IPS-NIHi7 (cell line): ENCODE measurements at regions not wholly inside any gene's neighbourhood (a gene's known extent, or its start where the extent isn't known, plus 50 kb on each side); places are given as distances from the start of the nearest gene placed in this dataset.

Experiments
- DNase-seq: peaks from one replicate; pipeline ENCODE4 v3.0.0; 2012; ENCODE audit warnings: mixed read lengths; ENCODE audit errors: extremely low spot score

DNA sequence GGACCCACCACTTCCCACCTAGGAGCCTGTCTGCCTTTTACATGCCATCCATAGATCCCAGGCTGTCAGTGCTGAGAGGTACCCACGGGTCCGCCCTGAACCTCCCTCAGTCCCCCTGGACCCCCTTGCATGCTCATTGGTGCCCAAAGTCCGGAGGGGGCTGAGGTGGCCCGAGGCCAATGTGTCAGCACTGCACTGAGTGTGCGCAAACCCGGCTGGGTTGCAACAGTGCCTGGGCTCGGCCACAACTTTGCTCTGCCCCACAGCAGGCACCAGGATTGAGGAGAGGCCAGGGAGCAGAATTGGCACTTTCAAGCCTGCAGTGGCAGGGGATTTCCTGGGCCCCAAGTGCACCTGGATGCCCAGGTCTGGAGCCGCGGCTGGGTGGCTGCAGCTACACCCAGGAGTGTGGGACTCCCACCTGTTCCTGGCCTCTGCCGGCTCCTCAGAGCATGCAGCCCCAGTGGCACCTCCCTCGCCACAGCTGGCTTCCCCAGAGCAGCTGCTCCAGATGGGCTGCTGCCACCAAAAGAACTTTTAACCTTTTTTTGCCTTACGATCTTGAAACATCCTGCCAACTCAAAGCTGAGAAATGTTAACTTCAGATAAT, 837.0 kb downstream of the SLITRK6 start:
- no peak for DNase-seq

DNA sequence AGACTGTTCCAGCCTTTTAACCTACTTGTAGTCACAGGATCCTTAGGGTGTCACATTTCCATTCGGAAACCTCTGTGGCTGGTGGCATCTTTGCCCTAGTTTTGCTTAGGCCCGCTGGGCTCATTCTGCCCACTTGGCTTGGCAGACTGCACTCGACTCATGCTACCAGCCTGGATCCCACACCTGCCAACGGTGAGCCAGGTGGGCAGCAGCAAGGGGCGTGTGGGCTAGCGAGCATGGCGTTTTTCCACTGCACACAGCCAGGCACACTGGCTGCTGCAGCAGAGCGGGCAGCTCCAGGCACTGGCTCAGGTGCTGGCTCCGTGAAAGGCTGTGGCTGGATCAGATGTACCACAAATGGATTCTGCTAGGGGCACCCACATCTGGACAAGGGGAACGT, 838.2 kb downstream of the SLITRK6 start:
- DNase-seq, result no peak

DNA sequence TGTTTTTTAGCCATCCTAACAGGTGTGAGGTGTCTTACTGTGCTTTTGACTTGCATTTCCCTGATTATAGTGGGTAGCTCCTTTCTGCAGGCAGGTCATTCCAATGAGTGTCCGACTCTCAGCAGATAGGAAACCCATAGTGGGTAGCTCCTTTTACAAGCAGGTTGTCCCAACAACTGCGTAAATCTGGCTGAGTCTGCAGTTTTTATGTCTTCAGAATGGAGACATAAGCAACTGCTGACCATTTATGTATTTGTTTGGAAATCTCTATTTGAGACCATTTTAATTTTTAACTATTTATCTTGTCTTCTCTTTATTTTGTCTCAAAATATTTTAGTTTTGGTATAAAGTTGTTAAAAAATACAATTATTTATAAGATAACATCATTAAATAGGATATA, 839.4 kb downstream of the SLITRK6 start:
- DNase-seq, result no peak

DNA sequence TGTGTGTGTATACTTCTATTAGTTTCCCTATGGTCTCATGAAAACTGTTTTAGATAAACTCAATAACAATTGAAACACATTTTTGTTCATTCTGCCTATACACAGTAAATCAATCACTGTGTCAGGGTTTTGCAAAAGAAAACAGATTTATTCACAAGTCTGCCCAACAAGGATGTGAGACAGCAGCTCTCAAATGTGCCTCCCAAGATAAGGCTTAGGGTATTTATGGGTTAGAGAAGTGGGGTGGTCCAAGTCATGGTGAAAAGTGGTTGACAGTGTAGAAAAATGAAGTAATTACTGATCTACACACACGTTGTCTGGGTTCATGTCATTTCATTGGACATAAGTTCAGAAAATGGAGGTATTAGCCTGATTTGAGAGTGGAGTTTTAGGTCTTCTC, 844.6 kb downstream of the SLITRK6 start:
- no peak for DNase-seq

DNA sequence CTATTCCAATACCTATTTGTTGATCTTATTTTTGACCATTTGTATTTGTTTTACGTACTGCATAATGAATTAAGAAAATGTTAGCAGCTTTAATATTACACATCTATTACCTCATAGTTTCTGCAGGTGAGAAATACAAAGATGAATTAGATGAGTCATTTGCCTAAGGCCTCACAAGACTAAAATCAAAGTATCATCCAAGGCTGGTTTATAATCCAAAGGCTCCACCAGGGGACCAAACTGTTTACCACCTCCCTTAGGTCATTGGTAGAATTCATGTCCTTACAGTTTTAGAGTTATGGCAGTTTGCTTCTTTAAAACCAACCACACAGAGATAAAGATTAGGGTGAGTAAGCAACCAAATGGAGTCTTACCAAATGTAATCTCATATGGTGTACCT, 848.1 kb downstream of the SLITRK6 start:
- no peak for DNase-seq

DNA sequence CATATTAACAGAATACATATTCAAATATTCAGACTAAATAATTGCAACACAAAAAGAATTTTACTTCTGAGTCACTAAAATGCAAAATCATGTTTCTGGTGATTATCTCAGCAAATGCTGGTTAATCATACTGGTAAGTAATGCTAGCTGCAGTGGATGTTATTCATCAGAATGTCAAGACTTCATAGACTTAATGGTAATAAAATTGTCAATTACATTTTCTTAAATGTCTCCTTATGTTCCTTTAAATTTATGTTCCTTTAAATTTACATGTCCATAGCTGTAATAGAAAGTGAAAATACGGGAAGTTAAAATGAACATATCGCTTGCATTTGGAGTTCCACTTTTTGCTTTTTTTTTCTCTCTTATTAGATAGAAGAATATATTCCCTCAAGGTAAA, 853.0 kb downstream of the SLITRK6 start:
- DNase-seq, result no peak

DNA sequence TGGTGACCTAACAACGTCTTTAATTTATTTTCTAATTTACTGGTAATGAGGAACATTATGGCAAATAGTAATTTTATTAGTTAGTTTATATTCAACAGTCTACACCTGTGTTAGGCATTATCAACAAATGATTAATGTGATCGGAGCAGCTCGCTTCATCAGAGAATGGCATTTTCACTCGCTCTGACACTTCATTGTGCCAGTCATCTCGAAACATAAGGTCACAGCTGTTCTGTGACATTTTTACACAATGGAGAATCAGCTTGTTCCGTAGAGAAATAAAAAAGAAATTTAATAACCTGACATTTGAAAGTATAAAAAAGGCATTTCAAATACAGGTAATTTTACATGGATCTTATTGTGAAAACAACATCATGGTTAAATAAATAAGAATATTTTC, 858.4 kb downstream of the SLITRK6 start:
- DNase-seq, result no peak

DNA sequence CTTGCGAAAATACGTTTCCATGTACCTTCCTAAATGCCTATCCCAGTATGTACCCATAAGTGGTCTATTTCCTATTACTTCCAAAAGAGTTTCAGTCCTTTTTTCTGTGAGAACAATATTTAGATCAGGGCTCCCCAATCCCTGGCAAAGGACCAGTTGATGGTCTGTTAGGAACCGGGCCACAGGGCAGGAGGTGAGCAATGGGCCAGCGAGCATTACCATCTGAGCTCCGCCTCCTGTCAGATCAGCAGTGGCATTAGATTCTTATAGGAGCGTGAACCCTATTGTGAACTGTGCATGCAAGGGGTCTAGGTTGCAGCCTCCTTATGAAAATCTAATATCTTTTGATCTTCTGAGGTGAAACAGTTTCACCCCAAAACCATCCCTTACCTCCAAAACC, 859.1 kb downstream of the SLITRK6 start:
- no peak for DNase-seq

DNA sequence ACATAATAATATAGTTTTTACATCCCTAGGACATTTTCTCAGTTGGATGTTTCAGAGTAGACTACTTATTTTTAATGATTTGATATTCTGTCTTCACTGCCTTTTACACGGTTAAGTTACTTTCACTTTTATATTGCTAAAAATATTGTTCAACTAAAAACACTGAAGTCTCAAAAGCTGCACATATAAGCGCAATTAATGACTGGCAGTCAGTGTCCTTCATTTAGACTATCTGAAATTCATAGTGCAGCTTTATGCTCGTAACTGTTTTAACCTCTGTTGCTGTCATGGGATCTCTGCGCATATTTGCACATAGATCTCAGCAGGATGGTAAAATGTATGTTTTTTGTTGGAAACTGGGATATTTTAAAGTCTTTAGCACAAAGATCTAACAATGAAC, 864.3 kb downstream of the SLITRK6 start:
- DNase-seq, result no peak

DNA sequence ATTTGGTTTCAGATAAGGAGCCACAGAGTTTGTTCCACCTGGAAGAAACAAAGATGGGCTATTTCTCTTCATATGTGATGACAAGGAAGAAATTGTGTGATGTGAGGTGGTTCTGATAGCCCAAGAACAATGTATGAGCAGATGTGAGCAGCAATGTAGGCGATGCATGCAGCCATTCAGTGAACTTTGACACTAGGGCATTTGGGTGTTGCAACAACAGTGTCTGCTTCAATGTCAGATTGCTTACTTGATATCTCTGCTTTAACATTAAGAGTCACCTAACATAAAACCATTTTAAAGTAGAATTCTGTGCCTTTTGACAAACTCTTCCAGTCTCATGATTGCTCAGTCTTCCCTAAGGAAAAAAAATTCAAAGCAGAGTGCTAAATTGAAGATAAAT, 865.4 kb downstream of the SLITRK6 start:
- DNase-seq, result no peak

DNA sequence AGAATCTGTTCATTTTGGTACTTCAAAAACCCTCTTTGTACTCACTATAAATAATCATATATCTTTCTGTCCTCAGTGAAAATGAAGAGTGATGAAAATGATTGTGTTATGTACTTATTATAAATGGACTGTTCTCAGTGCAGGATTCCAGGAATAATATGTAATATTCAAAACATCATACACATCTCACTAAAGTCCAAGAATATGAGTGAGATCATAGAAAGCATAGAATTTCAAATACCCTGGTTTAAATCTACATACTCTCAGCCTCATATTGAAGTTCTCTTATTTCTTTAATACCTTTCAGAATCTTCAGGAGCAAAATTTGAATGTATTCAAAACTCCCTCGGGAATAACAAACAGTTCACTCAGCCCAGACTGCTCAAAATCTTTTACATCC, 868.0 kb downstream of the SLITRK6 start:
- no peak for DNase-seq

DNA sequence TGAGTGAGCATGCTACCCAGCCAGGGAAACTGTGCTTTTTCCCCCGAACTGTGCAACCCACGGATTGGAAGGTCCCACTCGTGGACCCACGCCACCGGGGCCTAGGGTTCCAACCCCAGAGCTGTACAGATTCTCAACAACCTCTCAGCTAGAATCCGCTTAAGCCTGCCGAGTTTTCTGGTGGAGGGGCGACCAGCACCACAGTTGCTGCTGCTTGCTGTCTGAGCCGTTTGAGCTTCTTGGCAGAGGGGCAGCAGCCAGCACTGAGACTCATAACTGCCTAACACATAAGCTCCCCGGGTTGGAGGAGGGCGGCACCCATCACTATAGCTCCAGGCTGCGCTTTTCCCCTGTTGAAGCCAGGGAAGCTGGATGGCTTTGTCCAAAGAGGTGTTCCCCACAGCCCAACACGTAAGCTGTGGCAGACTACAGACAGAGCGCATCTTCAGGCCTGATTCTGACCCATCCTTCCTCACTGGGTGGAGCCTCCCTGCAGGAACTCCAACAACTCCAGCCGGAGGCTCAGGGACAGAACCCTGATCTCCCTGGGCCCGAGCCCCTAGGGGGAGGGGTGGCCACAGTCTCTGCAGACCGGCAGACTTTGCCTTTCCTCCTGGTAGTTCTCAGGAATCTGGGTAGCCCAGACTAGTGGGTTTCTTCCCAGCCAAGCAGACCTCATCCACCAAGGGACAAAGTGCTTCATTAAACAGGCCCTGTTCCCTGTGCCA, 871.6 kb downstream of the SLITRK6 start:
- DNase-seq, result no peak

DNA sequence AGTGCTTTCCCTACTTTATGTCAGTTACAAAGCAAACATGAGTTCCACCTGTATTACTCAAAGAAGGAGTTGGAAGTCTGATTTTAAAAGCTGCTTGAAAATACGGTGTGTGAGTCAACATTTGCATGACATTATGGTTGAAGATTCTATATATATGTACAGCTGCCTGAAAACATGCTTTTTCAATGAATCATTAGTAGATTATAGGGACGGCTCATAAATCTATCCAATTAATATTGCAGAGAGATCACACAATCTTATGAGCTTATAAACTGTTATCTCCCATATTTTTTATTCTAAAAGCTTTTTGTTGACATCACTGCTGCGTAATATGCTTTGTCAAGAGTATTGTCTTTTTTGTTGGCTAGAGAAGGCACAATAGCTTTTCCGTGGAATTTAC, 873.8 kb downstream of the SLITRK6 start:
- no peak for DNase-seq

DNA sequence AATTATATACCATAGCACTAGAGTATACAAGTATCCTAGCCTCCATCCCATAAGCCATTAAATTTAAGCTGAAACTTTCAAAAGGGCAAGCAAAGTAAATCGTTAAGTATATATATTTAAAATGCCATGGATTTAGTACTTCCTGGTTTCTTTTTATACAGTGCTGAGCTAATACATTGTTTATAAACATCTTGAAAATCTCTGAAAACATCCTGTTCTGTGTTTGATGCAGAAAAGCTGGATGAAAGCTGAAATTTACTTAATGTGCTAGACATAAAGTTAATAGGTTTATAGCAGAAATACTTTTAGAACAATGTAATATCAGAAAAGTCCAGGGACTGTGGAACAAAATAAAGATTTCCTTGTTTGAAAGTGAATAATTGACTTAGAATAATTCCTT, 875.4 kb downstream of the SLITRK6 start:
- no peak for DNase-seq

DNA sequence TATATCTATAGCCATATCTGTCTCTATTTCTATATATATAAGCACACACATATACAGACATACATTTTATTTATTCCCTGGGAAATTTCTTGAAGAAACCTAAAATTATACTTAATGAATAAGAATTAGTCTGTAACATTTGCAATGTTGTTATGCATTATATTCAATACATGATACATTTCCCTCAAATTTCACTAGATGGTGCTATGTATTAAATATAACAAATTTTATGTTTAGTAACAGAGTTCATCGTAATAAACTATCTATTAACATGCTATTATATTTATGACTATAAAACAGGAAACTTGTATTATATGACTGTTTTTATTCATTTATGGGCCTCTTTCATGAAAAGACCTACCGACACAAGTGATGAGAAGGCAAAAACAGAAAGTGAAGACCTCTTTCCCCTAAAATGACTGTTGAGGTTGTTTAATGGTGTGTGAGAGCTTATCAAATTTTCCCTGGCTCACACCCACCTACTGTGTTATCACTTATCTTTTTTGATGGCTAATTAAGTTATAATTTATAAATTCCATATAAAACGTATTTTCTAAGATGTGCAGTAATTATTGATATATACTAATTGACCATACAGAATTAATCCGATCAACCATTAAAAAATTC, 881.9 kb downstream of the SLITRK6 start:
- no peak for DNase-seq

DNA sequence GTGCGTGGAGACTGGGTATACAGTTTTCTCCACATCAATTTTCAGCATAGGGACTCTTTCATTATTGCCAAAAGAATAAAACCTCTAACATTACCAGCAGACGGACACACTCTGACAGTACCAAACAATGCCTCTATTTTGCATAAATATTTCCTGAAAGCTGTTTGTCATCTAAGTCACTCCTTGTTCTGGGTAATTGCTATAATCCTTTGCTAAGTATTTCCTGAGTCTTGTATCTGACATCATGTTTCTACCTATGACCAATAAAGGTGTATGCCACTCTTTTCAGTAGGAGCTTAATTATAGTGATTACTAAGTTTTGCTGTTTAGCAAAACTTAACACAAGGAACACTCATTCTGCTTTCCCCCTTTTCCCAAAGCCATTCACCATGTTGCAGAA, 886.5 kb downstream of the SLITRK6 start:
- no peak for DNase-seq

DNA sequence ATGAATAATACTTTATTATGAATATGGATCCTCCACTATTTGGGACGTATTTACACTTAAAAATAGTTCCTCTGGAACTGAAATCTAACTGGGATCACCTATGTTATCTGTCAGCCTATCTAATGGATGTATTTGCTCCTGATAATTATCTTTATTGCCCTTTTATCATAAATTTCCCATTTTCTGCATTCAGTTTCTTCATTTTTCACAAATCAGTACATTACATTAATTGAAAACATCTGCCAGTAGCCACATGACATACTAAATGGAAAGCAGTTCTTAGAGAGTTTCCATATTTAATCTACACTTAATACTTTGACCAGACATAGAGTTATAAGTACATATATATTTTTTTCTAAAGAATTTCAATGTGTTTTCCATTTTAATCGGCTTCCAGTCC, 888.8 kb downstream of the SLITRK6 start:
- no peak for DNase-seq

DNA sequence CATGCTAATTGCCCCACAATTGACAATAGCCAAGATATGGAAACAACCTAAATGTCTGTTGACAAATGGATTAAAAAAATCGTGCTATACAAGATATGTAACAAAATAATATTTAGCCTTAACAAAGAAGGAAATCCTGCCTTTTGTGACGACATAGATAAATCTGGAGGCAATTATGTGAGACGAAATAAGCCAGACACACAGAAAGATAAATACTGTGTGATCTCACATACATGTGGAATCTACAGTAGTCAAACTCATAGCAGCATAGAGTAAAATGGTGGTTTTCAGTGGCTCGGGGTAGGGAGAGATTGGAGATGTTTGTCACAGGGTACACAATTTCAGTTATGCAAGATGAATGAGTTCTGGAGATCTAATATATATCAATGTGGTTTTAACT, 895.8 kb downstream of the SLITRK6 start:
- DNase-seq, result no peak

DNA sequence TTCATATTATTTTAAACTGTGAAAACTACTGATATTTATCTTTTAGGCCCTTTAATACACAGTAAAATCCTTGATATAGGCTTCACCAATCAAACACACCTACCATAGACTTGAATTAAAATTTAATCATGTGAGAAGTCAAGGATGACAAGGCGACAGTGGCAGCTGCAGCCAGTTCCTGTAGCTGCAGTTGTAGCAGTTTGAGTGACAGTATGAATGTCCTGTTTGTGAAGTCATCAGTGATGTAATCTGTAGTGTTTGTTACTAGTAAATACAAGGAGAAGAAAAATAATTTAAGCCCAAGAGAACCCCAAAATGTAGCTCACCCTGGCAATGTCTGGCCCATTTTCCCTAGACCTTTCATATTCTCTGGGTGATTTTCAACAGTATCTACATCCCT, 897.0 kb downstream of the SLITRK6 start:
- DNase-seq, result no peak

DNA sequence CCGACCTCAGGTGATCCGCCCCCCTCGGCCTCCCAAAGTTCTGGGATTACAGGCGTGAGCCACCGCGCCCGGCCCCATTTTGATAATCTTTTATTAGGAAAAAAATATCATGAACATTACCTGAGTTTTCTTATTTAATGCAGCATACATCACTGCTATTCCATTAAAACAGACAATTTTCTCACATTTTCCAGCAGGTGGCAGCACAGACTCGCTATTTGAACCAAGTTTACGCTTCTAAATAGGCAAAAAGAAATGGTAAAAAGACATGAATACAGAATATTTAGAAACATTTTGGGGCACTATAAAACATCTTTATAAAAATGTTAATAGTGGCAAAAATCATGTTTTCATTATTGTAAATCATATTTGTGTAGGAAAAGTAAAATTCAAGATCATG, 903.1 kb downstream of the SLITRK6 start:
- DNase-seq, result peak; percentile 18

DNA sequence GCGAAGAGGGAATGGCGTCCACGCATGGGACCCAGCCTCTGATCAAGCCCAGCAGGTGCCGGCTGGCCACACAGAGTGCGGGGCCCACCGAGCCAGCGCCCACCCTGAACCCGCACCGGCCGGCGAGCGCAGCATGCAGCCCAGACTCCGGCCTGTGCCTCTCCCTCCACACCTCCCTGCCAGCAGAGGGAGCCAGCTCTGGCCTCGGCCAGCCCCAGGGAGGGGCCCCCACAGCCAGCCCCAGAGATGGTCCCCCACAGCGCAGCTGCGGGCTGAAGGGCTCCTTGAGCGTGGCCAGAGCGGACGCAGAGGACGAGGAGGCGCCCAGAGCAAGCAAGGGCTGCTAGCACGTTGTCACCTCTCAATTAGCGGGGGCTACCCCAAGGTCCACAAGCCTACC, 904.5 kb downstream of the SLITRK6 start:
- no peak for DNase-seq

DNA sequence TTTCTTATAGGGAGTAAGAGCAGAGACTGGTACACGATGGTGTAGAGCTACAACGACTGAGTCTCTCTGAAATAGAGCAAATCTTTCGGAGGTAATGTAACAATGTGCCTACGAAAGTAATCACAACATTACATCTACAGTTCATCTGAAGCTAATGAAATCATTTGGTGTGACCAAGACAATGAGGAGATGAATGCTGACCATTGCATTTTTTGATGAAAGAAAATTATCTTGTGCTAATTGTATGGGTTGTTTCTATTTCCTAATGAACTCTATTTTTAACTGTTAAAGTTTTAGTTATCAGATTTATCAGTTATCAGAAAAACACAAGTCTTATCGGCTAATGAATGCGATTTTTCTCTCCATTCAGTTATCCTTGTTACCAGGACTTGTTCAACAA, 913.4 kb downstream of the SLITRK6 start:
- DNase-seq, result no peak

DNA sequence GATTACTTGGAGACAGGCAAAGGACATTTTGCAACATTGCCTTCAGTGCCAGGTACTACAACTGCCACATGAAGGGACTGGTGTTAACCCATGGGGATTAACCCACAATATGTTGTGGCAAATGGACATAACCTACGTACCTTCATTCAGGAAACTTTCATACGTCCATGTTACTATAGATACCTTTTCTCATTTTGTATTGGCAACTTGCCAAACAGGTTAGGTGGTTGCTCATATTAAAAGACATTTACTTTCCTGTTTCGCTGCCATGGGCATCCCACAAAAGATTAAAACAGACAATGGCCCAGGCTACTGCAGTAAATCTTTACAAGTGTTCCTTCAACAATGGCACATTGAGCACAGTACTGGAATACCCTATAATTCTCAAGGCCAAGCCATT, 925.3 kb downstream of the SLITRK6 start:
- no peak for DNase-seq

DNA sequence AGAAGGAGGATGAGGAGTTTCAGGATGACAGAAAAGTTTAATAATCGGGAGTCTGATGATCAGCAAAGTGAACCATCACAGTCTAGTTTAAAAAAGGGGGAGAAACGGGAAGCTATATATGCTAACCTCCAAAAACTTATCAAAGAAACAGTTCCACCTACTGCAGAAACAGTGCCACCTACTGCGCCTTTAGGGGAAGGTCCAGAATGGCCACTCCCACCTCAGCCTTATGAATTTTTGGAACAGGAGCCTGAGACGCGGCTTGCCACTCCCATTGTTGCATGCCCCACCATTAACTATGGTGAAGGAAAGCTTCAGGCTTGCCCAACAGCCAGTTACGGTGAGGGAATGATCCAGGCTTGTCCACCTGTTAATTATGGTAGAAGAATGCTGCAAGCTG, 929.0 kb downstream of the SLITRK6 start:
- no peak for DNase-seq
